Left renal pelvis (tissue), 4 donors: ENCODE measurements at regions not wholly inside any gene's neighbourhood (a gene's known extent, or its start where the extent isn't known, plus 50 kb on each side); places are given as distances from the start of the nearest gene placed in this dataset.
A peak's percentile ranks its signal among the peaks of the same experiment; 100 is the strongest.
"Not testable (repeated sequence)": the region's sequence is repeated elsewhere in the genome, so short reads cannot be mapped to it uniquely, and the experiment has no call there.

Source experiments
- DNase-seq, 4 donors: peaks; one replicate each; pipeline ENCODE4 v3.0.0-alpha.2; 2013; ENCODE audit warnings: low read depth in 4 of 4, low spot score in 3 of 4

DNA sequence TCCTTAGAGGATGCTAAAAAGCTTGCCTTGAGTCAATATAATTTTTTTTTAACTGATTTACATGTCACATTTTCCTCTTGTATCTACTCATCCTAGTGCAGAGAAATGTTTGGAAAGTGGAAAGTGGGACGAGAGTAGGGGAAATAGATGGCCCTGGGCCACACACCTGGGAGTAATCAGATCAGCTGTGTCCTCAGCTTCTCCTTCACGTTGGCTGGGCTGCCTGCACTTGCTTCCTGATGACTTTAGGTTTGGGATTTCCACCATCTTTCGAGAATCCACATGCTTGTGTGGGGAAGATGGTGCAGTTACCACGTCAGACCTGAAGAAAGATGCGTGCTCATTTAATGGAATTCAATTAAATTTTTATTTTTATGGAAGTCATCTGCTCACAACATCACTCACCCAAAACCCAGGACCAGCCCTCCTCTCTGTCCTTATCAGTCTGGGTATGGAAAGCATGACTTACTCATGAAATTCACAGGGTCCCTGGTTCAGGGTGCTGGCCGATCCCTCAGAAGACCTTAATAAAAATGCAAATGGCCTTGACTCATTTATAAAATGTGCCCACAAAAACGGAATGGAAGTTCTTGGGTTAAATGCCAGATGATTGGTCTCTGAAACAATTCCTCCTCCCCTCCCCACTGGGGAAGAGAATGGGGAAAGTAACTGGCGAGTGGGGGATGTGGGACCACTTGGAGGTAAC is 74.5 kb upstream of the TIAM2 start:
- no peak for DNase-seq

DNA sequence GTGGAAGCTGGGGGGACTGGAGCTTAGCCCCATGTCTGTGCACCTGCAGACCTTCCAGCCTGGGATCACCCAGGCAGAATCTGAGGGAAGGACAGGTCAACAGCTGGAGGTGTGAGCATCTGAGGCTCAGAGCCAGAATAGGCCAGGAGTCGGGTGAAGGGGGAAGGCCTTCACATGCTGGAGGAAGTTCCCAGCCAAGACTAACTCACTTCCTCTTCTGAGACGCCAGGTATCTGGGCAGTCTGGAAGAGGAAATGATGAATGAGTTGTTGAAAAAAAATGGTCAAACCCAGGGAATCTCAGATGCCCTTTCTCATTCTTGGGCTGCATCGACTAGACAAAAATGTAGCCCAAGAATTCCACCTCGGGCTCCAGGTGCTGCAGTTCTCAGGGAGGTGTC is 73.6 kb upstream of the TIAM2 start:
- DNase-seq = no peak

DNA sequence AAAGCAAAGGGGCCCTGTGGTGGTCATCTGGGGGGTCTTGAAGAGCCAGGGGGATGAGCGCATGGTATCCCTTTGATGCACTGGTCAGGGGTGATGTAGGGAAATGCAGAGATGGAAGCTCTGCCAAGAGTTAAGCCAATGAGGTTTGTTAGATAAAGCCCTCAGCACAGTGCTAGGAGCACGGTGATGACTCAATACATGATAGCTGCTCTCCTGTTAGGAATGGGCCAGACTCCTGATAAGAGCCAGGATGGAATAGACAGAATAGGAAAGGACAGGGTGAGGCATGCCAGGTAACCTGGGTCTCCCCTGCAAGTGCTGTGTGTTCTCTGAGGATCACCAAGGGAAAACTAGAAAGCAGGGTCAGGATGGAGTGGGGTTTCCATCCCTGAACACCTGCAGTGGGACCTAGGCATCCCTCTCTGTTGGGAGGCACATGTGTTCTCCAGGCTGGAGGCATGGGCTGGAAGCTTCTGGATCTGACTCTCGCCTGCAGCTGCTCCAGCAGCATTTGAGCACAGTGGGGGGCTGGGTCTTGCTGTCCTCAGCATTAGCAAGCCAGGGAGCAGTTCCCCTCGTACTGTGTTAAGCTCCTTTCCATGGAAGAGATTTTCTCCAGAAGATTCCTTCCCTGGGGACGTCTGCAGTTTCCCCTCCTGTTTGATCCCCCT is 71.8 kb upstream of the TIAM2 start:
- no peak for DNase-seq

DNA sequence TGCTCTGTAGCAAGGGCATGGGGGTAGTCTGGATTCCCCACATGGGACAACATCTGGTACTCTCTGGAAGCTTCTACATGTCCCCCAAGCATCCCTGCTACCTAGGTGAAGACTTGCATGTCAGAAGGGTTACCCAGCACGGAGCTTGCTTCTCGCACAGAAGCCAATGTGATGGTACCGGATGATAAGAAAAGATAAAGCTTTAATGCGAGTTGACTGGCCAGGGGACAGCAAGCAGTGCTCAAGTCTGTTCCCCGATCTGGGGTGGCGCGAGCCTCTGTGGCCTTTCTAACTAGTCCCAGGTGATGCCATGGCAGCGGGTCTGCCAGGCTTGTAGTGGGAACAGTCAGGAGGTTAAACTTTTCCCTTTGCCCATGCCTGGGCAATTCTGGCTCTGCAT is 70.0 kb upstream of the TIAM2 start:
- DNase-seq = no peak

DNA sequence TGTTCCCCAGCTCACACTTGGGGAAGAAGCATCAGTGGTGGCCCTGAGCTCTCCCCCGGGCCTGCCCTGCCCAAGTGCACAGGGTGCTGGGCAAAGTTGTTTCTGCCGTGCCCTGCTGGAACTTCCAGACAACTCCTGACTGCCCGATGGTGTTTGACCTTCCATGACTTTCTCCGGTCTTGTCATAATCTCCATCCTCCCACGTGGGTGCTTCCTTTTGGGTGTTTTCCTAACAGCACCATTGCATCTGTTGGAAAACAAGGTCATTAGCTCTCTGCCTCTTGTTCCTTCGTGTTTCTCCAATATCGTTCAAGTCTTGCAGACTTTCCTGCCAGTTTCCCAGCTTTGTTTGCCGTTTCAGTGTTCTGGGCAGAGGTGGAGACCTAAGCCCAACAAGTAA is 68.7 kb upstream of the TIAM2 start:
- no peak for DNase-seq

DNA sequence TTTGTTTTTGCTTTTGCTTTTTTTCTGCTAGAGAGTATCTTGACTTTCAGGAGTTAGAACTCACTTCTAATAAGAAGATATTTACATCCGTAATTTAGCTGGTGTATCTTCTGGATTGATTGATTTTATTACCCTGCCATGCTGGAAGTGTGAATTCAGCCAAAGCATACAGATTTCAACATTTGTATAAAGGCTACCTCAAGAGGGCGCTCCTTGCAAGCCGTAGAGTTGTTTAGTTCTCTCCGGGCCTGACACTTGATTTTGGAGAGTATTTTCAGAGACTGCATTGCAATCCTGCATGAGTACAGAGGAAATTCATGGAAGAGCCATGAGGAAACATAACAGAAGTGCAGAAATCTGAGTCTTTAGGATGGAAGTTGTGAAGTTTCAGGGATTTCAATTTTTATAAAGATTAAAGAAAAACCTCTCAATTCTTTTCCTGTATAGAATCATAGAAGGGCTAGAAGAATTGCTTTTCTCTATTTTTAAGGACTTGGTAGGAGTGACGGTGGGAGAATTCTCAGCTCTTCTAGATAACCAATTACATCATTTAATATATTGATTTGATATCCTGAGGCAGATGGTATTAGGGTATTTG is 66.7 kb upstream of the TIAM2 start:
- peak; percentile 38 to 59 (median 46) for DNase-seq

DNA sequence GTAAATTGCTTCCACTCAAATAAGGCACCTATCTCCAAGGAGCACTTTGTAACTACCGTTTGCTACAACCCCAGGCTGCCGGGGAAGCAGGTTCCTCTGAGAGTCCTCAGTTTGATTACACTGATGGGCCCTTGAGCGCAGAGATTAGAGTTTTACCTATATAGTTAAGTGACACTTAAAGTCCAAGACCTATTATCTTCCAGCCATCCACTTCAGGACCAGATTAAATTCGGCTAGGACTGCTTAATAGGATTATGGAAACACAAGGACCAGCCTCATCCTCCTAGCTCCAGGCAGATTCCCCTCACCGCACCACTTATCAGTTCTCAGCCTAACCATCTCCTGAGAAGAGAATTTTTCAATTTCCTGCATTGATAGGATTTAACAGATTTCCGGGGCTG is 64.7 kb upstream of the TIAM2 start:
- no peak for DNase-seq

DNA sequence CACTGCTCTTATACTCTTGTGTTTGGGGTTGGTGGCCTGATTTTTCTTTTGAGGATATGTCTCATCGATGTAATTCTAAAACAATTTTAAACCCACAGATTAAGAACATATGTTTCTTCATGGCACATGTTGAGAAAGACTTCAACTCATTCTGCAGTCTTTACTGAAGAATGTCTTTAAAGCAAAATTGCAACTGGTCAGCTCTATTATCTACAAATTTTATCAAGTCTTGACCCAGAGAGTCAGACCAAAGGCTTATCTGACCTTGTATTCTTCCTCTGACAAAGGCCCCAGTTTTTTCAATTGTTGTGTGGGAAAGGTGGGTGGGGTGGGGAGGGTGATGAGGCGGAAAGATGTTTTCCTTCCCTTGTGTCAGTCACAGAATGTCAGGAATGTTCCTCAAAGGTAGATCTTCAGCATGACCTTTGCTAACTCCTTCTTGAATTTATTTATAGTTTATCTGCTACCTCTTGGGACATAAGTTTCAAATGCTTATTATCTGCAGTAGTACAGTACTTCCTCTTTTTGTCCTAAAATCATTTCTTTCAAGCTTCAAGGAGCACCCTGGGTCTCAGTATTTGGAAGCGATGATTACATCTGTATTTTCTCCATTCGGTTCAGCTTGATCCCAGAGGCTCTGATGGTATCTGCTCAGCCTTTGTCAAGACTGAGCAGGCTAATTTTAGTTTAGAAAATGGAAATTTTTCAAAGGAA is 63.2 kb upstream of the TIAM2 start:
- no peak for DNase-seq

DNA sequence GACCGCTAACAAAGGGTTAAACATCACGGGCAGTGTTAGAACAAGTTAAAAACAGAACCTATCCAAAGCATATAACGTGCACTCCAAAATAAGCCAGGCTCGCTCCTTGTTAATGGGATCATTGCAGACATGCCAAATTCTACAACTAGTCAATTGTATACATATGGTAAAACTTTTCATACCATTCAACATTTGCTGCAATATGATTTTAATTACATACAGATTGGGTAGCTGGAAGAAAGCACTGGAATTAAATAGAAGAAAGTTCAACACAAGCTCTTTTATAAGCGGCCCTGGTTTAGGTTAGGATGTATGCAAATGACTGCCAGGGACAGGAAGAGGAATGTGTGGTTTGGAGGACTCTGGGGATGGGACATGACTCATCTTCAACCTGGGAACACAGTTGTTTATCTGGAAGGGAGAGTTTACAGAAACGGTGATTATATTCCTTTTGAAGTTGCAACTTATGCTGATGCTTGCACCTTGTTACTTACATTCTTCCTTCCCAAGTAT is 62.5 kb upstream of the TIAM2 start:
- no peak for DNase-seq

DNA sequence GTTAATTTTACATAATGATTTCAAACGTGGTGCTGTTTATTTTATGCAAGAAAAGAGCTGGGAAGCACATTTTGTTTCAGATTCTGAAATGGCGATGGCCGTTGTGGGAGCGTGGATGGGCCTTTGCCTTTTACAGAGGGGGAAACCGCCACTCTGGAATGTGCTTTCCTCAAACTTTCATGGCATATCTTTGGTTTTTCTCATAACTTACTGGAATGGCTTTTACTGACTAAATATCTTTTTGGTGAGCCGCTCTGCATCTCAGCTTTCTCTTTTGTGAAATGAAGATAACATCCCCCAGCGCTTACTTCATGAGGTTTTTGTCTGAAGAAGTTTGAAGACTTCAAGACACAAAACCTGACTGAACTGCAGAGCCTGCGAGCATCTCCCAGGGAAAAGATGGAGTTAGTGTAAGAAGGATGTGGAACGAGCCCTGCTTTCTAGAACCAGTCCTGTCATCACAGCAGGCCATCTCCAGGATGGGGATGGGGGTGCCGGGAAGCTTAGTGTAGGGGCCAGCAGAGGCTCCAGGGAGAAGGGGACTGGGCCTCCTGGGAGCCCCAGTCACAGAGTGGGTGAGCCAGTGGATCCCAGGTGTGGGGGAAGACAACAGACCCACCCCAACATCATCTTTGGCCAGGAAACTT is 61.8 kb upstream of the TIAM2 start:
- no peak for DNase-seq

DNA sequence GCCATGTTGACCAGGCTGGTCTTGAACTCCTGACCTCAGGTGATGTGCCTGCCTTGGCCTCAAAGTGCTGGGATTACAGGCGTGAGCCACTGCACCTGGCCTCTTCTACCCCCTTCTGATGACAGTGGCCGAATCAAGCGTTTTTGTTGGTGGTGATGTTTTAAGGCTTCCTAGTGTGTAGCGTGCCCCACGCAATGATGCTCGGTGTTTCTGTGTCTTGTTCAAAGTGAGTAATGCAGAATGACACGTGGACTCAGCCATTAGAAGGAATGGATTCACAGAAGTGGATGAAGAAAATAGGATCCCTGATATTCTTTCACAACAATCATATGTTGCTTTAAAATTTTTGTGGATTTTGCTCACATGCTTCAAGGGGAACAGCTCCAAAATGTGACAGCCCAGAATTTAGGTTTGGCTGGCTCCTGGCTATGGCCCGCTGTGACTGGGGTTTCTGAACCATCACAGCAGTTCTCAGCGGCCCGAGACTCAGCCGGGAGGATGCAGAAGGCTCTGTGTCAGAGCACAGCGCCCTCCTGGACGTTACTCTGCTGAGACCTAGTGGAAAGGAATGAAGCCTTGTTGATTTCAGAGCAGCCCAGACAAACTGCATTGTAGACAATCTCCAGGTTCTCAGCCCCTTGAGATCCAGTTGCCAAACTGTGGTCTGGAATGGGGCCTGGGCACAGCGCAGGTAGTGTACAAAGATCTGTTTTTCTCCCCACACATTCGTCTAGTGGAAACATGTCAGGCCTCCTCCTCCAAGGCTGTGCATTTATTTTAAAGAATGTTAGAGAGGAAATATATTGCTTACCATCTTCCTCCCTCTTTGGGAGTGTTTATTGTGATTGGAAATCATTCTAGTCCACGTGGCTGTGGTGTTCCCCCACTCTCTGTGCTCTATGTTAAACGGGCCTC is 57.6 kb upstream of the TIAM2 start:
- DNase-seq = peak in 1 of 4 donors; percentile 24

DNA sequence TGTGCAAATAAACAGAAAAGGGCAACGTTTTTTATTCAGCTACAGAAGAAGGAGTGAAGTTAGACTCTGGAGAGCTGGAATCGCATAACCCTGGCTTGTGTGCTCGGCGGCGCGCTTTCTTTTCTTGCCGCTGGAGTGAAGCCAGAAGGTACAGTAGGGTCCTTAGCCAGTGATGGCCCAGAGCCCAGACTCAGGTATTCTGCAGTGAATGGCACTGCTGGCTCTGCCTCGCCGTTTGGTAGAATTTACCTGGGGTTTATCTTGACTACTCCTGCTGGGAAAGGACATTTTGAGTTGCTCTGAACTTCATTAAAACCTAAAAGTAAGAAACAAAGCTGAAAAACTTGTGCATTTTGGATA is 56.9 kb upstream of the TIAM2 start:
- DNase-seq = no peak

DNA sequence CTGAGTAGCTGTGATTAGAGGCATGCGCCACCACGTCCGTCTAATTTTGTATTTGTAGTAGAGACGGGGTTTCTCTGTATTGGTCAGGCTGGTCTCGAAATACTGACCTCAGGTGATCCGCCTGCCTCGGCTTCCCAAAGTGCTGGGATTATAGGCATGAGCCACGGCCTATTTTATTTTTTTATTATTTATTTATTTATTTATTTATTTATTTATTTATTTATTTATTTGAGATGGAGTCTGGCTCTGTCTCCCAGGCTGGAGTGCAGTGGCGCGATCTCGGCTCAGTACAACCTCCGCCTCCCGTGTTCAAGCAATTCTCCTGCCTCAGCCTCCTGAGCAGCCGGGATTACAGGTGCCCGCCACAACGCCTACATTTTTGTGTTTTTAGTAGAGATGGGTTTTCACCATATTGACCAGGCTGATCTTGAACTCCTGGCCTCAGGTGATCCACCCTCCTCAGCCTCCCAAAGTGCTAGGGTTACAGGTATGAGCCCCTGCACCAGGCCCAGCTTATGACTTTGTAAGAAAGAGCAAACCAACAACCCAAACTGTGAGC is 56.3 kb upstream of the TIAM2 start:
- not testable (repeated sequence) for DNase-seq

DNA sequence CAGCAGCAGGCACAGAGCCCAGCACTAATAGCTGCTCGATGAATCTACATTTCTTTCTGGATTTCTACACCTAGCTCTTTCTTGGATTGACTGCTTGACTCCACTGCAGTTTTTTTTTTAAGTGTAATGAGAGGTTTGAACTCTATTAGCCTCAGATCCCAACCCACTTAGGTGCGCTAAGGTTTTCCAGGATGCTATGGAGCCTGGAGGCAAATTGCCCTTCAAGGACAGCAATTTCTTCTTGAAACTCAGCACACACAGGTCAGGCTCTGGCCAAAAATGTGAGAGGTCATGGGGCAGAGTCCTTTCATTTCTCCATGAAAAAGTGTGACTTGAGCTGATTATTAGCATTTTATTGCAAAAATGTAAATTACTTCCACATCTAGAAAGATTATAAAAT is 52.3 kb upstream of the TIAM2 start:
- DNase-seq = no peak

DNA sequence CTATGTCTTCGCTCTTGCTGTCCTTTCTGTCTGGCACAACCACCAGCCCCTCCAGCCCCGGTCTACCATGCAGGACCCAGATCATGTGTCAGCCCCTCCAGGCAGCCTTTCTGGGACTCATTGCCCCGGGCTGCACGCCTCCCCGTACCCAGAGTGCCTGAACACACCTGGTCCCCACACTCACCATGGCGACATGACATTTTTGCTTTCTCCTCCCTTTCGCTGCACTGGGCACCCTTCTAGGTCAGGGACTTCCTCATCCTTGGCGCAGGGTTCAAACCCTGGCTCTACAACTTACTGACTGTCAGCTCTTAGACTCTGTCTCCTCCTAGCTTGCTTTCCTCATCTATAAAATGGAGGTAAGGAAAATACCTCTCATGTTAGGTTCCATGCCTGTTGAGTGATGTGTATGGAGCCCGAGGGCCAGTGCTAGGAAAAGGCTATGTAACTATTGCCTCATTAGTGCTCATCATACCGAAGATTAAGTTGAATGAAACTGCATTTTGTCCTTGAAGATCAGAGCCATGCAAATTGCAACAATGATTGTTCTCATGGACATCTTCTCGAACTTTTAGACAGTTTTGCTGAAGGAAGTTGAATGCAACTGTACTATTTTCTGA is 49.7 kb upstream of the TIAM2 start:
- DNase-seq = no peak
